ENCODE measurements at regions not wholly inside any gene's neighbourhood (a gene's known extent, or its start where the extent isn't known, plus 50 kb on each side); places are given as distances from the start of the nearest gene placed in this dataset.

GRCh38 chr4:8707045-8707781 lies 114.6 kb downstream of the CPZ start:
- Mint-ChIP-seq H3K4me1 (ENCODE audit: unreplicated experiment) (no peaks in the 10 kb centered on the region), H3K9me3 (ENCODE audit: unreplicated experiment) (peaks cover 5% of the 10 kb centered on the region), H3K27ac (ENCODE audit: unreplicated experiment) (no peak overlapping the region), H3K36me3 (ENCODE audit: low read depth, unreplicated experiment) (no peaks in the 10 kb centered on the region), H3K27me3 (ENCODE audit: unreplicated experiment) (peaks cover 5% of the 10 kb centered on the region), H3K4me3 (ENCODE audit: unreplicated experiment) (no peak overlapping the region)
- DNase-seq (ENCODE audit: low spot score) = no peak
- no peak for TF ChIP-seq CTCF (IDR thresholded peaks at IDR 0.05; ENCODE audit: unreplicated experiment)

- peaks cover 7% of the 10 kb centered on the region for H3K27me3 Mint-ChIP-seq (ENCODE audit: unreplicated experiment)
- H3K27ac Mint-ChIP-seq (ENCODE audit: unreplicated experiment) = no peak overlapping the region
- H3K4me1 Mint-ChIP-seq (ENCODE audit: unreplicated experiment) = no peaks in the 10 kb centered on the region
- H3K36me3 Mint-ChIP-seq (ENCODE audit: low read depth, unreplicated experiment) = no peaks in the 10 kb centered on the region
- peaks cover 6% of the 10 kb centered on the region for H3K9me3 Mint-ChIP-seq (ENCODE audit: unreplicated experiment)
- no peak for TF ChIP-seq CTCF (IDR thresholded peaks at IDR 0.05; ENCODE audit: unreplicated experiment)
- no peak for DNase-seq (ENCODE audit: low spot score)
- no peak overlapping the region for H3K4me3 Mint-ChIP-seq (ENCODE audit: unreplicated experiment)
Observed at GRCh38 chr4:8706216-8707044, 113.9 kb downstream of the CPZ start.

GRCh38 chr4:8705161-8706145 lies 112.9 kb downstream of the CPZ start:
- no peak overlapping the region for H3K4me3 Mint-ChIP-seq (ENCODE audit: unreplicated experiment)
- no peaks in the 10 kb centered on the region for H3K36me3 Mint-ChIP-seq (ENCODE audit: low read depth, unreplicated experiment)
- H3K27me3 Mint-ChIP-seq (ENCODE audit: unreplicated experiment) = peaks cover 7% of the 10 kb centered on the region
- no peak for TF ChIP-seq CTCF (IDR thresholded peaks at IDR 0.05; ENCODE audit: unreplicated experiment)
- no peak for DNase-seq (ENCODE audit: low spot score)
- peaks cover 6% of the 10 kb centered on the region for H3K9me3 Mint-ChIP-seq (ENCODE audit: unreplicated experiment)
- H3K27ac Mint-ChIP-seq (ENCODE audit: unreplicated experiment) = no peak overlapping the region
- H3K4me1 Mint-ChIP-seq (ENCODE audit: unreplicated experiment) = no peaks in the 10 kb centered on the region

GRCh38 chr4:8704632-8705031 lies 112.1 kb downstream of the CPZ start:
- Mint-ChIP-seq H3K27ac (ENCODE audit: unreplicated experiment) (no peak overlapping the region), H3K27me3 (ENCODE audit: unreplicated experiment) (peaks cover 7% of the 10 kb centered on the region), H3K4me3 (ENCODE audit: unreplicated experiment) (no peak overlapping the region), H3K4me1 (ENCODE audit: unreplicated experiment) (no peaks in the 10 kb centered on the region), H3K9me3 (ENCODE audit: unreplicated experiment) (peaks cover 6% of the 10 kb centered on the region), H3K36me3 (ENCODE audit: low read depth, unreplicated experiment) (no peaks in the 10 kb centered on the region)
- no peak for TF ChIP-seq CTCF (IDR thresholded peaks at IDR 0.05; ENCODE audit: unreplicated experiment)
- no peak for DNase-seq (ENCODE audit: low spot score)

All from endothelial cell (in vitro differentiated cells).